GM12878 (cell line): ENCODE measurements at regions not wholly inside any gene's neighbourhood (a gene's known extent, or its start where the extent isn't known, plus 50 kb on each side); places are given as distances from the start of the nearest gene placed in this dataset.

ENCODE experiments used
- CTCF ChIP-seq, 3 experiments: IDR thresholded peaks in 2 of 3; conservative IDR thresholded peaks in 1 of 3; 2 replicates each; pipeline ENCODE4 v1.5.1; 2011; ENCODE audit warnings: low read depth in 3 of 3, low read length in 3 of 3, mild to moderate bottlenecking in 3 of 3, control low read depth in 2 of 3, moderate library complexity in 2 of 3, inconsistent platforms in 1 of 3, mixed read lengths in 1 of 3; ENCODE audit not compliant: control insufficient read depth in 2 of 3, insufficient read depth in 1 of 3; ENCODE audit errors: extremely low read depth in 1 of 3
- NR2C2 ChIP-seq: IDR thresholded peaks from 2 replicates; pipeline ENCODE4 v1.6.1; 2011; ENCODE audit warnings: borderline replicate concordance, low read depth; ENCODE audit not compliant: control insufficient read depth, insufficient read length
- NR2F1 ChIP-seq: fragments of 450-650 bp; conservative IDR thresholded peaks from 2 replicates; pipeline ENCODE4 v1.6.1; 2017; ENCODE audit warnings: mild to moderate bottlenecking
- POLR2A ChIP-seq: IDR thresholded peaks from 2 replicates; pipeline ENCODE4 v1.6.1; 2011; ENCODE audit warnings: low read depth, mild to moderate bottlenecking, low read length
- REST ChIP-seq: IDR thresholded peaks from 2 replicates; pipeline ENCODE4 v1.6.1; 2012; ENCODE audit warnings: mild to moderate bottlenecking, low read depth, low read length
- SIX5 ChIP-seq: IDR thresholded peaks from 2 replicates; pipeline ENCODE4 v1.6.1; 2011; ENCODE audit warnings: mild to moderate bottlenecking, low read depth, low read length, moderate library complexity; ENCODE audit not compliant: severe bottlenecking
- SUZ12 ChIP-seq: fragments of 200-600 bp; sonication (generic); IDR thresholded peaks from one replicate; pipeline ENCODE4 v1.6.1; 2018; ENCODE audit warnings: antibody characterized with exemption, mild to moderate bottlenecking; ENCODE audit not compliant: unreplicated experiment
- TCF12 ChIP-seq: IDR thresholded peaks from 2 replicates; pipeline ENCODE4 v1.6.1; 2011; ENCODE audit warnings: low read depth, mild to moderate bottlenecking, low read length
- TF ChIP-seq, protein P1 (sequence below): IDR thresholded peaks from 2 replicates; pipeline ENCODE4 v1.6.1; 2012; ENCODE audit warnings: improper control_type of control experiment, low read depth, low read length; ENCODE audit not compliant: insufficient replicate concordance

GRCh38 chr5:89208811-89209210, 325.8 kb upstream of the MEF2C start:
- TF ChIP-seq NR2F1: no peak
- TF ChIP-seq CTCF (IDR thresholded peaks at IDR 0.05 in 2 of 3, conservative IDR thresholded peaks at IDR 0.05 in 1 of 3; ENCODE audit: control insufficient read depth in 2 of 3, extremely low read depth in 1 of 3, insufficient read depth in 1 of 3, low read depth in 3 of 3, low read length in 3 of 3): no peak
- TF ChIP-seq, protein P1, sequence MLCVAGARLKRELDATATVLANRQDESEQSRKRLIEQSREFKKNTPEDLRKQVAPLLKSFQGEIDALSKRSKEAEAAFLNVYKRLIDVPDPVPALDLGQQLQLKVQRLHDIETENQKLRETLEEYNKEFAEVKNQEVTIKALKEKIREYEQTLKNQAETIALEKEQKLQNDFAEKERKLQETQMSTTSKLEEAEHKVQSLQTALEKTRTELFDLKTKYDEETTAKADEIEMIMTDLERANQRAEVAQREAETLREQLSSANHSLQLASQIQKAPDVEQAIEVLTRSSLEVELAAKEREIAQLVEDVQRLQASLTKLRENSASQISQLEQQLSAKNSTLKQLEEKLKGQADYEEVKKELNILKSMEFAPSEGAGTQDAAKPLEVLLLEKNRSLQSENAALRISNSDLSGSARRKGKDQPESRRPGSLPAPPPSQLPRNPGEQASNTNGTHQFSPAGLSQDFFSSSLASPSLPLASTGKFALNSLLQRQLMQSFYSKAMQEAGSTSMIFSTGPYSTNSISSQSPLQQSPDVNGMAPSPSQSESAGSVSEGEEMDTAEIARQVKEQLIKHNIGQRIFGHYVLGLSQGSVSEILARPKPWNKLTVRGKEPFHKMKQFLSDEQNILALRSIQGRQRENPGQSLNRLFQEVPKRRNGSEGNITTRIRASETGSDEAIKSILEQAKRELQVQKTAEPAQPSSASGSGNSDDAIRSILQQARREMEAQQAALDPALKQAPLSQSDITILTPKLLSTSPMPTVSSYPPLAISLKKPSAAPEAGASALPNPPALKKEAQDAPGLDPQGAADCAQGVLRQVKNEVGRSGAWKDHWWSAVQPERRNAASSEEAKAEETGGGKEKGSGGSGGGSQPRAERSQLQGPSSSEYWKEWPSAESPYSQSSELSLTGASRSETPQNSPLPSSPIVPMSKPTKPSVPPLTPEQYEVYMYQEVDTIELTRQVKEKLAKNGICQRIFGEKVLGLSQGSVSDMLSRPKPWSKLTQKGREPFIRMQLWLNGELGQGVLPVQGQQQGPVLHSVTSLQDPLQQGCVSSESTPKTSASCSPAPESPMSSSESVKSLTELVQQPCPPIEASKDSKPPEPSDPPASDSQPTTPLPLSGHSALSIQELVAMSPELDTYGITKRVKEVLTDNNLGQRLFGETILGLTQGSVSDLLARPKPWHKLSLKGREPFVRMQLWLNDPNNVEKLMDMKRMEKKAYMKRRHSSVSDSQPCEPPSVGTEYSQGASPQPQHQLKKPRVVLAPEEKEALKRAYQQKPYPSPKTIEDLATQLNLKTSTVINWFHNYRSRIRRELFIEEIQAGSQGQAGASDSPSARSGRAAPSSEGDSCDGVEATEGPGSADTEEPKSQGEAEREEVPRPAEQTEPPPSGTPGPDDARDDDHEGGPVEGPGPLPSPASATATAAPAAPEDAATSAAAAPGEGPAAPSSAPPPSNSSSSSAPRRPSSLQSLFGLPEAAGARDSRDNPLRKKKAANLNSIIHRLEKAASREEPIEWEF: no peak
- TF ChIP-seq POLR2A: no peak
- TF ChIP-seq REST: no peak
- TF ChIP-seq SIX5: no peak
- TF ChIP-seq TCF12: no peak
- TF ChIP-seq NR2C2: no peak
- TF ChIP-seq SUZ12: no peak
